ENCODE measurements at regions not wholly inside any gene's neighbourhood (a gene's known extent, or its start where the extent isn't known, plus 50 kb on each side); places are given as distances from the start of the nearest gene placed in this dataset.

DNA sequence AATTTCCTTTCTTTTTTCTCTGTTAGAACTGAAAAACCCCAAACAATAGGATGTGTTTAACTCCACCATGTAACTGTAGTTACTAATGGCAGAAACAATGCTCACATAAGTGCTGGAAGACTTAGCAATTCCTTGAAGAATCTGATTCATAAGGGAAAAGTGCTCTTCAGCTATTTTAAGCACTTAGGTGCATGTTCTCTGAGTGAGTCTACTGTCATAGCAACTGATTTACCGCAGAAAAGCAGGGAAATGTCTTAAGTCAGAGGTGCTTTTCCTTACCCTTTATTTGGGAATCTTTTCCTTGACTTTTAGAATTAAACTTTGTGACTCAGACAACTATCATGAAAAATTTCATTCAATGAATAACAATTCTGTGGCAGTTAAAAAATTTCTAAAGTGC, 65.4 kb upstream of the NABP1 start:
- TF ChIP-seq, protein P1, sequence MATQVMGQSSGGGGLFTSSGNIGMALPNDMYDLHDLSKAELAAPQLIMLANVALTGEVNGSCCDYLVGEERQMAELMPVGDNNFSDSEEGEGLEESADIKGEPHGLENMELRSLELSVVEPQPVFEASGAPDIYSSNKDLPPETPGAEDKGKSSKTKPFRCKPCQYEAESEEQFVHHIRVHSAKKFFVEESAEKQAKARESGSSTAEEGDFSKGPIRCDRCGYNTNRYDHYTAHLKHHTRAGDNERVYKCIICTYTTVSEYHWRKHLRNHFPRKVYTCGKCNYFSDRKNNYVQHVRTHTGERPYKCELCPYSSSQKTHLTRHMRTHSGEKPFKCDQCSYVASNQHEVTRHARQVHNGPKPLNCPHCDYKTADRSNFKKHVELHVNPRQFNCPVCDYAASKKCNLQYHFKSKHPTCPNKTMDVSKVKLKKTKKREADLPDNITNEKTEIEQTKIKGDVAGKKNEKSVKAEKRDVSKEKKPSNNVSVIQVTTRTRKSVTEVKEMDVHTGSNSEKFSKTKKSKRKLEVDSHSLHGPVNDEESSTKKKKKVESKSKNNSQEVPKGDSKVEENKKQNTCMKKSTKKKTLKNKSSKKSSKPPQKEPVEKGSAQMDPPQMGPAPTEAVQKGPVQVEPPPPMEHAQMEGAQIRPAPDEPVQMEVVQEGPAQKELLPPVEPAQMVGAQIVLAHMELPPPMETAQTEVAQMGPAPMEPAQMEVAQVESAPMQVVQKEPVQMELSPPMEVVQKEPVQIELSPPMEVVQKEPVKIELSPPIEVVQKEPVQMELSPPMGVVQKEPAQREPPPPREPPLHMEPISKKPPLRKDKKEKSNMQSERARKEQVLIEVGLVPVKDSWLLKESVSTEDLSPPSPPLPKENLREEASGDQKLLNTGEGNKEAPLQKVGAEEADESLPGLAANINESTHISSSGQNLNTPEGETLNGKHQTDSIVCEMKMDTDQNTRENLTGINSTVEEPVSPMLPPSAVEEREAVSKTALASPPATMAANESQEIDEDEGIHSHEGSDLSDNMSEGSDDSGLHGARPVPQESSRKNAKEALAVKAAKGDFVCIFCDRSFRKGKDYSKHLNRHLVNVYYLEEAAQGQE (IDR thresholded peaks at IDR 0.05; ENCODE audit: insufficient read depth in 1 of 2, low read depth in 2 of 2, low read length in 2 of 2) = no peak
- no peak for TF ChIP-seq TAF1 (IDR thresholded peaks at IDR 0.05; ENCODE audit: borderline replicate concordance, insufficient read depth, low read length)
- no peak for TF ChIP-seq POLR2AphosphoS5 (IDR thresholded peaks at IDR 0.05; ENCODE audit: low read depth, low read length)
- TF ChIP-seq SIN3A (IDR thresholded peaks at IDR 0.05; ENCODE audit: borderline replicate concordance, insufficient read depth, low read length) = no peak

Data from PFSK-1 (cell line).